HepG2 (cell line): ENCODE measurements at regions not wholly inside any gene's neighbourhood (a gene's known extent, or its start where the extent isn't known, plus 50 kb on each side); places are given as distances from the start of the nearest gene placed in this dataset.

ENCODE experiments used
- GABPA ChIP-seq, 2 experiments: IDR thresholded peaks; 2 replicates each; pipeline ENCODE4 v1.6.1; 2011 to 2016; ENCODE audit warnings: low read depth in 2 of 2, low read length in 1 of 2, missing biosample characterization in 1 of 2, missing genetic modification characterization in 1 of 2
- GTF2F1 ChIP-seq: fragments of 150-350 bp; IDR thresholded peaks from 2 replicates; pipeline ENCODE4 v1.6.1; 2014; ENCODE audit warnings: low read length
- TP53 ChIP-seq: sonication (generic); formaldehyde crosslinking; conservative IDR thresholded peaks from 2 replicates; pipeline ENCODE4 v1.4.0; 2020; ENCODE audit warnings: missing genetic modification reagents
- ZNF724P ChIP-seq: sonication (generic); formaldehyde crosslinking; IDR thresholded peaks from 2 replicates; pipeline ENCODE4 v1.8.0; 2022; ENCODE audit warnings: missing genetic modification reagents, borderline replicate concordance

GRCh38 chr12:70031046-70031445 lies 206.0 kb downstream of the MYRFL start:
- no peak for TF ChIP-seq GABPA (IDR thresholded peaks at IDR 0.05; ENCODE audit: low read depth, low read length)
- no peak for TF ChIP-seq GABPA (CRISPR knock-in tag; IDR thresholded peaks at IDR 0.05; ENCODE audit: low read depth)
- TF ChIP-seq TP53, result no peak
- TF ChIP-seq GTF2F1, result no peak
- no peak for TF ChIP-seq ZNF724P (CRISPR knock-in tag)
